A673 (cell line): ENCODE measurements at regions not wholly inside any gene's neighbourhood (a gene's known extent, or its start where the extent isn't known, plus 50 kb on each side); places are given as distances from the start of the nearest gene placed in this dataset.
A peak's percentile ranks its signal among the peaks of the same experiment; 100 is the strongest.

Experiments used
- BruUV-seq: library from RNA; stranded (reverse); fragments of 400-500 nt; replicated peaks from 2 replicates; lab custom pipeline; 2021; lab: Mats Ljungman, UMichigan
- CTCF ChIA-PET: fragments of 300-600 bp; sonication (Branson Sonifier 250); formaldehyde crosslinking; loops from one replicate; lab custom pipeline; 2022; ENCODE audit warnings: antibody characterized with exemption; lab: Charles Lee
- POLR2A ChIA-PET: fragments of 300-600 bp; sonication (Branson Sonifier 250); formaldehyde crosslinking; loops from one replicate; lab custom pipeline; 2022; ENCODE audit warnings: antibody characterized with exemption; ENCODE audit not compliant: low non-redundant PET; lab: Charles Lee
- DNase-seq: peaks from one replicate; pipeline ENCODE4 v3.0.0-alpha.2; 2015; ENCODE audit warnings: low spot score
- H3K27ac ChIP-seq: fragments of 200-600 bp; sonication (generic); 2 replicates; pipeline ENCODE4 v1.5.1; 2016; ENCODE audit warnings: mixed run types, low read depth, mild to moderate bottlenecking, mixed read lengths, antibody characterized with exemption, low read length; ENCODE audit not compliant: poor library complexity, severe bottlenecking
- H3K27me3 ChIP-seq: fragments of 200-600 bp; sonication (generic); replicated peaks from 2 replicates; pipeline ENCODE4 v1.6.1; 2017; ENCODE audit warnings: mixed run types, low read depth, mild to moderate bottlenecking, mixed read lengths, antibody characterized with exemption, low read length; ENCODE audit not compliant: insufficient read depth, poor library complexity
- H3K36me3 ChIP-seq: fragments of 200-600 bp; sonication (generic); 2 replicates; pipeline ENCODE4 v1.6.1; 2016; ENCODE audit warnings: mixed run types, mild to moderate bottlenecking, mixed read lengths, antibody characterized with exemption, low read length; ENCODE audit not compliant: insufficient read depth, poor library complexity, severe bottlenecking
- H3K4me1 ChIP-seq: fragments of 200-600 bp; sonication (generic); 2 replicates; pipeline ENCODE4 v1.6.1; 2017; ENCODE audit warnings: mixed run types, mild to moderate bottlenecking, mixed read lengths, antibody characterized with exemption, low read length; ENCODE audit not compliant: insufficient read depth, poor library complexity, severe bottlenecking
- H3K4me3 ChIP-seq: fragments of 200-600 bp; sonication (generic); 2 replicates; pipeline ENCODE4 v1.5.1; 2016; ENCODE audit warnings: low read depth, mixed run types, mild to moderate bottlenecking, mixed read lengths, low read length; ENCODE audit not compliant: poor library complexity, severe bottlenecking
- H3K9me3 ChIP-seq: fragments of 200-600 bp; sonication (generic); 2 replicates; pipeline ENCODE4 v1.6.1; 2016; ENCODE audit warnings: mixed run types, low read depth, mild to moderate bottlenecking, mixed read lengths, antibody characterized with exemption, low read length; ENCODE audit not compliant: poor library complexity, severe bottlenecking
- CTCF ChIP-seq: fragments of 300-800, 200-600 bp; sonication (generic); conservative IDR thresholded peaks from 2 replicates; pipeline ENCODE4 v1.5.1; 2017; ENCODE audit warnings: low read depth, mild to moderate bottlenecking, antibody characterized with exemption, low read length, moderate library complexity, mixed read lengths
- EZH2 ChIP-seq: fragments of 200-600 bp; sonication (generic); IDR thresholded peaks from 2 replicates; pipeline ENCODE4 v1.6.1; 2017; ENCODE audit warnings: borderline replicate concordance, low read depth, mild to moderate bottlenecking, mixed read lengths, antibody characterized with exemption, low read length; ENCODE audit not compliant: poor library complexity, severe bottlenecking
- intact Hi-C: fragments of 100-400 bp; cut with micrococcal nuclease; formaldehyde crosslinking; loops from one replicate; pipeline ENCODE4 v1.10.0; 2022; ENCODE audit not compliant: unreplicated experiment

- CTCF ChIA-PET: no interaction called here
- Histone ChIP-seq H3K27me3 (no peaks in the 10 kb centered on the region), H3K4me3 (no peak overlapping the region), H3K9me3 (peaks cover 4% of the 10 kb centered on the region), H3K27ac (no peak overlapping the region), H3K4me1 (no peaks in the 10 kb centered on the region), H3K36me3 (no peaks in the 10 kb centered on the region)
- TF ChIP-seq CTCF (no peak), EZH2 (no peak)
- intact Hi-C loops: no loop called here
- BruUV-seq: no TSS peak
- POLR2A ChIA-PET: no interaction called here
- DNase-seq: no peak
Observed at GRCh38 chr5:99334936-99335335, 406.1 kb upstream of the CHD1 start.

- DNase-seq: no peak
- no peaks in the 10 kb centered on the region for H3K4me1 ChIP-seq
- intact Hi-C loops: no loop called here
- BruUV-seq: no TSS peak
- no peak overlapping the region for H3K27ac ChIP-seq
- no peak for TF ChIP-seq CTCF
- TF ChIP-seq EZH2: no peak
- H3K4me3 ChIP-seq: no peak overlapping the region
- no peaks in the 10 kb centered on the region for H3K9me3 ChIP-seq
- H3K36me3 ChIP-seq: no peaks in the 10 kb centered on the region
- ChIA-PET CTCF (no interaction called here), POLR2A (no interaction called here)
- no peaks in the 10 kb centered on the region for H3K27me3 ChIP-seq
Observed at GRCh38 chr5:99331061-99331460, 402.3 kb upstream of the CHD1 start.

- Histone ChIP-seq H3K9me3 (no peaks in the 10 kb centered on the region), H3K27me3 (no peaks in the 10 kb centered on the region), H3K4me1 (no peaks in the 10 kb centered on the region), H3K27ac (no peak overlapping the region), H3K36me3 (no peaks in the 10 kb centered on the region), H3K4me3 (no peak overlapping the region)
- BruUV-seq: no TSS peak
- intact Hi-C loops: no loop called here
- peak; percentile 53 for DNase-seq
- TF ChIP-seq CTCF: 0 out of 2 replicates have a peak, but pooled peaks have one; percentile 15
- no peak for TF ChIP-seq EZH2
- ChIA-PET POLR2A (no interaction called here), CTCF (no interaction called here)
Observed at GRCh38 chr5:99320436-99320835, 391.6 kb upstream of the CHD1 start.
